ENCODE measurements at regions not wholly inside any gene's neighbourhood (a gene's known extent, or its start where the extent isn't known, plus 50 kb on each side); places are given as distances from the start of the nearest gene placed in this dataset.

DNA sequence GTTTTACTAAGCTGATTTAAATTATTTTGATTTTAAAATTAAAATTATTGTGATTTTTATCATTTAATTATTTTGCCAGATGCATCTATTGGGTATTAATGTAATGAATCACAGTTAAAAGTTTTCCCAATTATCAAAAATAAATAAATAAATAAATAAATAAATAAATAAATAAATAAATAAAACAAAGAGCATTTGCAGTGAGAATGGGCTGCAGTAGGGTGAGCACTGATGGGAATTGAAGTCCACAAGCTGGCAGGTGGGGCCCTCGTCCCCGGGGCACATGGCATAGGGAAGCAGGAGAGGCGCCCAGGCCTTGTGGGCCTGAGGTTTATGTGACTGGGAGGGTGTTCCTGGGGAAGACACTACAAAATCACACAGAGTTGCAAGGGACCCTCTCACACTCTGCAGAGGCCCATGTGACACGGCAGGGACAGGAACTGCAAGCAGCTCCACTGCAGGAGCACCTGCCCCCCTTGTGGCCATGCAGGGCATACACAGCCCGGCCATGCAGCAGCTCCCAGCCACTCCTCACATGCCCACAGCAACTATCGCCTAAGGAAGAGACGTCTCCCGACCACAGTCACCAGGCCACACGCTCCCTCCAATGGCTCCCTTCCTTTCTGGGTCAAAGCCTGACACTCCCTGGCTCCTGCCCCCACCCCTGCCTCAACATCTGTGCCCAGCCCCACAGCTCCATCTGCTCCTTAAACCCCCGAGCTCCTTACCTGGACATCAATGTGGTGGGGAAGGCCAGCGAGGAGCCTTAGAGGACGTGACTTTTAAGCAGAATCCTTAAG lies 256.3 kb upstream of the SFSWAP start:
- ATAC-seq (no peak), DNase-seq (no peak)
- H3K9me3 ChIP-seq, result peaks cover 0 to 3% (median 0%) of the 10 kb centered on the region in 3 donors
- H3K27ac ChIP-seq, result no peak overlapping the region
- no peaks in the 10 kb centered on the region for H3K4me1 ChIP-seq
- intact Hi-C loops (cut with DNase I; ENCODE audit: low total_unique reads), result no loop called here
- no peak for TF ChIP-seq POLR2A (IDR thresholded peaks at IDR 0.05)
- TF ChIP-seq, protein P1, sequence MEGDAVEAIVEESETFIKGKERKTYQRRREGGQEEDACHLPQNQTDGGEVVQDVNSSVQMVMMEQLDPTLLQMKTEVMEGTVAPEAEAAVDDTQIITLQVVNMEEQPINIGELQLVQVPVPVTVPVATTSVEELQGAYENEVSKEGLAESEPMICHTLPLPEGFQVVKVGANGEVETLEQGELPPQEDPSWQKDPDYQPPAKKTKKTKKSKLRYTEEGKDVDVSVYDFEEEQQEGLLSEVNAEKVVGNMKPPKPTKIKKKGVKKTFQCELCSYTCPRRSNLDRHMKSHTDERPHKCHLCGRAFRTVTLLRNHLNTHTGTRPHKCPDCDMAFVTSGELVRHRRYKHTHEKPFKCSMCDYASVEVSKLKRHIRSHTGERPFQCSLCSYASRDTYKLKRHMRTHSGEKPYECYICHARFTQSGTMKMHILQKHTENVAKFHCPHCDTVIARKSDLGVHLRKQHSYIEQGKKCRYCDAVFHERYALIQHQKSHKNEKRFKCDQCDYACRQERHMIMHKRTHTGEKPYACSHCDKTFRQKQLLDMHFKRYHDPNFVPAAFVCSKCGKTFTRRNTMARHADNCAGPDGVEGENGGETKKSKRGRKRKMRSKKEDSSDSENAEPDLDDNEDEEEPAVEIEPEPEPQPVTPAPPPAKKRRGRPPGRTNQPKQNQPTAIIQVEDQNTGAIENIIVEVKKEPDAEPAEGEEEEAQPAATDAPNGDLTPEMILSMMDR (IDR thresholded peaks at IDR 0.05 in 4 of 5, conservative IDR thresholded peaks at IDR 0.05 in 1 of 5), result peak in 3 of 5 experiments; percentile 12 to 37 (median 28)
- no peak overlapping the region for H3K4me3 ChIP-seq
- H3K27me3 ChIP-seq, result peaks cover 0 to 2% (median 0%) of the 10 kb centered on the region in 3 donors
- H3K36me3 ChIP-seq, result no peaks in the 10 kb centered on the region
- in situ Hi-C loops (cut with MboI; ENCODE audit: low sequenced_read_pairs in 4 of 4), result no loop called here

DNA sequence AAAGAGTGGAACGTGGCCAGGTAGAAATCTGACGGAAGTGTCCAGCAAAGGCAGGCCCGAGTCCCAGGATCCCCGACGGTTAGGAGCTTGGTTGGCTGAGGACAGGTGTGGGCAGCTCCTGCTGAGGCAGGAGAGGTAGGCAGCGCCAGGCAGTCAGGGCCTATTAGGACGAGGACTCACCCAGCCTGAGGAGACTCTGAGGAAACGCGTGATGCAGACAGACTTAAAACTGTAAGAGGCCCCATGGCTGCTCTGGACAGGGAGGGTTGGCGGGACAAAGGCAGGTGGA lies 255.7 kb upstream of the SFSWAP start:
- TF ChIP-seq POLR2A (IDR thresholded peaks at IDR 0.05), result no peak
- TF ChIP-seq, protein P1 (IDR thresholded peaks at IDR 0.05 in 4 of 5, conservative IDR thresholded peaks at IDR 0.05 in 1 of 5), result no peak
- H3K4me3 ChIP-seq, result no peak overlapping the region
- no peak for DNase-seq
- no peak for ATAC-seq
- H3K36me3 ChIP-seq, result no peaks in the 10 kb centered on the region
- H3K9me3 ChIP-seq, result peaks cover 0 to 3% (median 0%) of the 10 kb centered on the region in 3 donors
- in situ Hi-C loops (cut with MboI; ENCODE audit: low sequenced_read_pairs in 4 of 4), result no loop called here
- H3K27me3 ChIP-seq, result peaks cover 0 to 2% (median 0%) of the 10 kb centered on the region in 3 donors
- no peak overlapping the region for H3K27ac ChIP-seq
- no peaks in the 10 kb centered on the region for H3K4me1 ChIP-seq
- intact Hi-C loops (cut with DNase I; ENCODE audit: low total_unique reads), result no loop called here

GRCh38 chr12:131455581-131456110 lies 255.2 kb upstream of the SFSWAP start:
- in situ Hi-C loops (cut with MboI; ENCODE audit: low sequenced_read_pairs in 4 of 4) (no loop called here), intact Hi-C loops (cut with DNase I; ENCODE audit: low total_unique reads) (no loop called here)
- Histone ChIP-seq H3K36me3 (no peaks in the 10 kb centered on the region), H3K9me3 (peaks cover 0 to 3% (median 0%) of the 10 kb centered on the region in 3 donors), H3K27me3 (peaks cover 0 to 2% (median 0%) of the 10 kb centered on the region in 3 donors), H3K27ac (no peak overlapping the region), H3K4me3 (no peak overlapping the region), H3K4me1 (no peaks in the 10 kb centered on the region)
- DNase-seq (no peak), ATAC-seq (no peak)
- TF ChIP-seq, protein P1 (IDR thresholded peaks at IDR 0.05 in 4 of 5, conservative IDR thresholded peaks at IDR 0.05 in 1 of 5), result no peak
- TF ChIP-seq POLR2A (IDR thresholded peaks at IDR 0.05), result no peak

DNA sequence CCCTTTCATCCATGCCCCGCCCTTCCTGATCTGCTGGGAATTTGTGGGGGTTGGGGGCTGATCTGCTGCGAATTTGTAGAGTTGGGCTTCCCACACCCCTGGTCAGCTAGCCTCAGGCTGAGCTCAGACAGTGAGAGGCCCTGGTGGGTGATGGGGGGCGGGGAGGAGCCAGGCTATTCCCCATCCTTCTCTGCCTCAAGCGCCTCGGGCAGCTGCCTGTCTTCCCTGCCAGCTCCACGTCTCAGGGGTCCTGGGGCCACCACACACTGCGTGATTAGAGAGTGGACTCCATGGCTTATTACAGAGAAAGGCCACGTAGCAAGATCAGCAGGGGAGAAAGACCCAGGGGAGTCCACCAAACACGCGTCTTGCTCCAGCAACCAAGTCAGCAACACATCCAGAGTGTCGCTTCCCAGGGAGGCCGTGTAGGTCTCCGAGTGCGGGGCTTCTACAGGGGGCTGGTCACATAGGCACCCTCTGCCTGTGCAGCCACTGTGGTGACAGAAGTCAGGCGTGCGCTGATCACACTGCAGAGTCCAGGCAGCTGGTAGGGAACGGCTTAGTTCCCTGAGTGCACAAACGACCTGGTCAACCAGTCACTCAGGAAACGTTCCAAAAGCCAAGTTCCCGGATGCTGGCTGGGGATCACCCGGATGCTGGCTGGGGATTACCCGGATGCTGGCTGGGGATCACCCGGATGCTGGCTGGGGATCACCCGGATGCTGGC lies 254.4 kb upstream of the SFSWAP start:
- peaks cover 0 to 7% (median 3%) of the 10 kb centered on the region in 3 donors for H3K27me3 ChIP-seq
- in situ Hi-C loops (cut with MboI; ENCODE audit: low sequenced_read_pairs in 4 of 4), result no loop called here
- no peak for ATAC-seq
- DNase-seq, result no peak
- no peak overlapping the region for H3K4me3 ChIP-seq
- H3K9me3 ChIP-seq, result no peaks in the 10 kb centered on the region
- H3K36me3 ChIP-seq, result no peaks in the 10 kb centered on the region
- H3K4me1 ChIP-seq, result no peaks in the 10 kb centered on the region
- intact Hi-C loops (cut with DNase I; ENCODE audit: low total_unique reads), result no loop called here
- no peak overlapping the region for H3K27ac ChIP-seq
- no peak for TF ChIP-seq POLR2A (IDR thresholded peaks at IDR 0.05)
- TF ChIP-seq, protein P1 (IDR thresholded peaks at IDR 0.05 in 4 of 5, conservative IDR thresholded peaks at IDR 0.05 in 1 of 5), result no peak

All from gastrocnemius medialis (tissue), 4 donors.